WTC11 (cell line): ENCODE measurements at regions not wholly inside any gene's neighbourhood (a gene's known extent, or its start where the extent isn't known, plus 50 kb on each side); places are given as distances from the start of the nearest gene placed in this dataset.

Experiments
- CREB1 ChIP-seq: sonication (generic); formaldehyde crosslinking; IDR thresholded peaks from 2 replicates; pipeline ENCODE4 v1.8.0; 2023; ENCODE audit warnings: mild to moderate bottlenecking, missing genetic modification reagents
- CTCF ChIP-seq: fragments of 200-600 bp; IDR thresholded peaks from 2 replicates; pipeline ENCODE4 v1.8.0; 2022; ENCODE audit warnings: antibody characterized with exemption
- GTF2I ChIP-seq: fragments of 250-450 bp; sonication (Bioruptor Pico); conservative IDR thresholded peaks from 2 replicates; pipeline ENCODE4 v1.4.0; 2021; ENCODE audit warnings: mild to moderate bottlenecking
- IRF2 ChIP-seq: sonication (generic); formaldehyde crosslinking; IDR thresholded peaks from 2 replicates; pipeline ENCODE4 v1.8.0; 2022; ENCODE audit warnings: low read depth, missing genetic modification reagents, borderline replicate concordance
- NFE2L1 ChIP-seq: sonication (generic); formaldehyde crosslinking; IDR thresholded peaks from 2 replicates; pipeline ENCODE4 v1.8.1; 2023; ENCODE audit warnings: missing genetic modification reagents
- ZNF263 ChIP-seq: sonication (generic); formaldehyde crosslinking; IDR thresholded peaks from 2 replicates; pipeline ENCODE4 v1.8.1; 2022; ENCODE audit warnings: low read depth, mild to moderate bottlenecking, moderate library complexity, missing genetic modification reagents

- TF ChIP-seq ZNF263 (CRISPR knock-in tag) (no peak), NFE2L1 (CRISPR knock-in tag) (no peak), CREB1 (CRISPR knock-in tag) (no peak), IRF2 (CRISPR knock-in tag) (no peak), GTF2I (no peak), CTCF (no peak)
Measured at GRCh38 chr5:2213121-2213730, 330.5 kb upstream of the IRX4 start.
